AG10803 (cell line): ENCODE measurements at regions not wholly inside any gene's neighbourhood (a gene's known extent, or its start where the extent isn't known, plus 50 kb on each side); places are given as distances from the start of the nearest gene placed in this dataset.

ENCODE experiments used
- DNase-seq: peaks from one replicate; pipeline ENCODE4 v3.0.0; 2010; ENCODE audit warnings: low read depth
- H3K4me3 ChIP-seq: 2 replicates; pipeline ENCODE4 v1.5.1; 2011; ENCODE audit warnings: mild to moderate bottlenecking, low read length, control low read depth
- TF ChIP-seq, protein P1 (sequence below): conservative IDR thresholded peaks from 2 replicates; pipeline ENCODE4 v1.5.1; 2011; ENCODE audit warnings: mild to moderate bottlenecking, low read length, control low read depth, inconsistent platforms

DNA sequence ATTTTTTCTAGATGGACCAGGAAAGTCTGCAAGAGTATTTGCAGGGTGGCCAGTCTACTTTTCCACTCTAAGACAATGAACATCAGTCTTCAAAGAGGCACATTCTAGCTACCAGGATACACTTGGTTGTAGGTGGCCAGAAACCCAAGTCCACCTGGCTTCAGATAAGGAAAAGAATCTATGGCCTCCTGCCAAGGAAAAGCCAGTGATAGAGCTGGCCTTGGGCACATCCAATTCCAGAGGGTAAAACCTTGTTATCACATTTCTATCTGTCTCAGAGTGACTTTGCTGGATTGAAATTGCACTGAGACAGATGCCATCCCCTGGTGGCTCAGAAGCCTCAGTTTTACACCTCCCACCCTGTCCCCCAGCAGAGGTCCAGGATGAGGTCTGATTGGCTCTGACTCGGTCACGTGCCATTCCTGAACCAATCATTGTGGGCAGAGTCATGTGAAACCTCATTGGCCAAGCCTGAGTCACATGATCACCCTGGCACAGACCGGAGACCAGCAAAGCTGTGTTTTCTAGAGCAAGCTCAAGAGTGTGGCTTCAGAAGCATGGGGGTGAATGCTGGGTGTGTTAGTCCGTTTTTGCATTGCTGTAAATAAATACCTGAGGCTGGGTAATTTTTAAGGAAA is 497.4 kb upstream of the SULF2 start:
- TF ChIP-seq, protein P1, sequence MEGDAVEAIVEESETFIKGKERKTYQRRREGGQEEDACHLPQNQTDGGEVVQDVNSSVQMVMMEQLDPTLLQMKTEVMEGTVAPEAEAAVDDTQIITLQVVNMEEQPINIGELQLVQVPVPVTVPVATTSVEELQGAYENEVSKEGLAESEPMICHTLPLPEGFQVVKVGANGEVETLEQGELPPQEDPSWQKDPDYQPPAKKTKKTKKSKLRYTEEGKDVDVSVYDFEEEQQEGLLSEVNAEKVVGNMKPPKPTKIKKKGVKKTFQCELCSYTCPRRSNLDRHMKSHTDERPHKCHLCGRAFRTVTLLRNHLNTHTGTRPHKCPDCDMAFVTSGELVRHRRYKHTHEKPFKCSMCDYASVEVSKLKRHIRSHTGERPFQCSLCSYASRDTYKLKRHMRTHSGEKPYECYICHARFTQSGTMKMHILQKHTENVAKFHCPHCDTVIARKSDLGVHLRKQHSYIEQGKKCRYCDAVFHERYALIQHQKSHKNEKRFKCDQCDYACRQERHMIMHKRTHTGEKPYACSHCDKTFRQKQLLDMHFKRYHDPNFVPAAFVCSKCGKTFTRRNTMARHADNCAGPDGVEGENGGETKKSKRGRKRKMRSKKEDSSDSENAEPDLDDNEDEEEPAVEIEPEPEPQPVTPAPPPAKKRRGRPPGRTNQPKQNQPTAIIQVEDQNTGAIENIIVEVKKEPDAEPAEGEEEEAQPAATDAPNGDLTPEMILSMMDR, result no peak
- DNase-seq, result no peak
- H3K4me3 ChIP-seq, result no peak overlapping the region

DNA sequence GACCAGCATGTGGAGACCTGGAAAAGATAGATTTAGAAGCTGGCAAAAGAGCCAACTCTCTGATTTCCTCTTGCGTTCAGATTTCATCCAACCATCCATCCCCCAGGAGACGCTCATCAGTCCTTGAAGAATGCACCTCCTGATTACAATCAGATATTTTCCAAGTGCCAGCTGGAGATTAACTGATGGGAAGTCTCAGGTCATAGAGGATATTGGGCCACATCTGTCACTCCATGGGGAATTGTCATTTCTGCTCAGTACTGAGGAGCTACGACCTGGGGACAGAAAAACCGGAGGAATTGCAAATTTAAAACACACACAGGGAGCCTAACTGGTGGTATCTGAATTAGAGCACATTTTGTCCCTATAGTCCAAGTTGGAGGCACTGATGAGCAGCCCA is 496.2 kb upstream of the SULF2 start:
- TF ChIP-seq, protein P1, result no peak
- H3K4me3 ChIP-seq, result no peak overlapping the region
- no peak for DNase-seq

DNA sequence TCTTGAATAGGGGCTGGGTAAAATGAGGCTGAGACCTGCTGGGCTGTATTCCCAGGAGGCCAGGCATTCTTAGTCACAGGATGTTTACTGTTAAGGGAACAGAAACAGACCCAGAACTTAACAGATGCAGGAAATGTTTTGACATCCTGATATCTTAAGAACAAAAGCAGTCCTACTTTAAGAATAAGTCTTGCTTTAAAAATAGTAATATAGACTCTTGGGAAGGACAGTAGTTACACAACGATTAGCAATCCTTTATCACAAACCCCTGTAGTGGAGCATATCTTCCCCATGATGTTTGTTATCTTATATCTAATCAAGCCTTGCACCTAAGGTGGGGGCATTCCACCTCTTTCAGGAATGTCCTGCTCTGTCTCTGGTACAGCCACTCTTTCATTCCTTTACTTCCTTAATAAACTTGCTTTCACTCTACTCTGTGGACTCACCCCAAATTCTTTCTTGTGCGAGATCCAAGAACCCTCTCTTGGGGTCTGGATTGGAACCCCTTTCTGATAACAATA is 493.7 kb upstream of the SULF2 start:
- no peak for DNase-seq

DNA sequence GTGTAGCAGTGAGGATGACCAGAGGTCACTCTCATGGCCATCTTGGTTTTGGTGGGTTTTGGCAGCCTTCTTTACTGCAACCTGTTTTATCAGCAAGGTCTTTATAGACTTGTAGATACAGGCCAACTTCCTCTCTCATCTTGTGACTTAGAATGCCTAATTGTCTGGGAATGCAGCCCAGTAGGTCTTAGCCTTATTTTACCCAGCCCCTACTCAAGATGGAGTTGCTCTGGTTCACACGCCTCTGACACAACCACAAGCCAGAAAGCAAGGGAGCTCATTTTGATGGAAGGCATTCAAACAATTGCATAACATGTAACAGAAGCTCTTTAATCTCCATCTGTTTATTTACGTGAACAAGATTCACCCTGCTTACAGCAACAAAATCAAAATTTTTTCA is 492.0 kb upstream of the SULF2 start:
- TF ChIP-seq, protein P1, result no peak
- no peak for DNase-seq
- no peak overlapping the region for H3K4me3 ChIP-seq

More for the DNA sequence above, 493.7 kb upstream of the SULF2 start:
- H3K4me3 ChIP-seq, result no peak overlapping the region
- TF ChIP-seq, protein P1, result no peak

DNA sequence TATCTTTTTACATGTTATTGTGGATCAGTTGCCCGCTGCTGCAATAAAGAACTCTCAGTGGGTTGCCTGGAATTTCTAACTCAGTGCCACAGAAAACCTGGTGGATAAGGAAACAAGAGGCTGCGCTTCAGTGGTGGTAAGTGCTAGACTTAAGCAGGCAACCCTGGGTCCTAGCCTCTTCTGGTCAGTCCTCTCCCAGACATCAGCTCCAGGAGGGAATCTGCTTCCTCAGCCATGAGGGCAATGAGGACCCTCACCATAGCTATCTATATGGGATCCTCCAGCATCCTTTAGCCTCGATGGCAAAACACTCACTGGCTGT is 490.7 kb upstream of the SULF2 start:
- no peak overlapping the region for H3K4me3 ChIP-seq
- TF ChIP-seq, protein P1, result no peak
- DNase-seq, result no peak

DNA sequence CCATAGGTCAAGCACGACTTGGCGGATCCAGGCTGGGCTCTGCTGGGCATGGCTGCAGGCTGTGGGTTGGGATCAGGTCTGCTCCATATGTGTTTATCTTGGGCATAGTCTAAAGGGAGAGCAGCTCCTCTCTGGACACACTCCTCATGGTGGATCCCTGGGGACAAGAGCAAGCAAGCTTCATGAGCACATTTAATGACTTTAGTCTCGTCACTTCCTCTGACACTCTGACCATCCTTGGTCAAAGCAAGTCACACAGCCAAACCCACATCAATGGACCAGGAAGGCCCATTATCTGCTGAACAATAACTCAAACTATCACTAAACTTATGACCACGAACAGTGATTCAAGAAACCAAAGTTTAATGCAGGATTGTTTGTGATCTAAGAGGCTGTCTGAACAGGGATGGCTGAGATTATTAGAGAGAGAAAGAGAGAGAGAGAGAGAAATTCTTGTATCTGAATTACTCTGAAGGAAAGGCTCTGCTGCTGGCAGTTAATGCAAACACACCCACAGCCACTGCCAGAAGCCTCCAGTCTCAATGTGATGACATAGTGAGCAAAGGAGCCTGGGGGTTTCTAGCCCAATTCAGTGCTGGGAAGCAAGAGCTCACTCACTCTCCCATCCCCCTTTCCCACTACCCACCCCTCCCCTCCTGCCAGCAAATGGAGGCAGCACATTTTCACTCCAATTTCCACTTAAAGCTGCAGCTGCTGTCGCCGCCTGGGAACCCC is 490.2 kb upstream of the SULF2 start:
- DNase-seq, result peak; percentile 23
- TF ChIP-seq, protein P1, result no peak
- H3K4me3 ChIP-seq, result no peak overlapping the region

DNA sequence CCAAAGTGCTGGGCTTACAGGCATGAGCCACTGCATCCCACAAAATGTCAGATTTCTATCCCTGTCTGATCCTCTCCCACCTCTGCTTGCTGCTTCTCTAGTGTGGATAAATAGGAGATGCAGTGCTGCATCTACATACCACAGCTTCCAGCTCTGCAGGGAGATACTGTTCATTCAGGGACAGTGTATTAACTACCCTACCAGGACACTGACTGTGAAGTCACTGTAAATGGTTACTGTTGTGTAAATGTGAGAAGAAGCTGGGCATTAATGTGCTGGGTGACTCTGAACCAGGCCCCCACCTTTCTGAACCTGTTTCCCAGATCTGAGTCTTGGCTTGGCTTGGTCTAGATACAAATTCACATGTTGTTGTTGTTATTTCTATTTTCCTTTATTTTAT is 488.6 kb upstream of the SULF2 start:
- H3K4me3 ChIP-seq, result no peak overlapping the region
- DNase-seq, result no peak
- TF ChIP-seq, protein P1, result no peak
